Pons (tissue), 1 donor: ENCODE measurements at regions not wholly inside any gene's neighbourhood (a gene's known extent, or its start where the extent isn't known, plus 50 kb on each side); places are given as distances from the start of the nearest gene placed in this dataset.
A peak's percentile ranks its signal among the peaks of the same experiment; 100 is the strongest.

Experiments
- DNase-seq: peaks from one replicate; pipeline ENCODE4 v3.0.0-alpha.2; 2016; ENCODE audit warnings: low spot score

DNA sequence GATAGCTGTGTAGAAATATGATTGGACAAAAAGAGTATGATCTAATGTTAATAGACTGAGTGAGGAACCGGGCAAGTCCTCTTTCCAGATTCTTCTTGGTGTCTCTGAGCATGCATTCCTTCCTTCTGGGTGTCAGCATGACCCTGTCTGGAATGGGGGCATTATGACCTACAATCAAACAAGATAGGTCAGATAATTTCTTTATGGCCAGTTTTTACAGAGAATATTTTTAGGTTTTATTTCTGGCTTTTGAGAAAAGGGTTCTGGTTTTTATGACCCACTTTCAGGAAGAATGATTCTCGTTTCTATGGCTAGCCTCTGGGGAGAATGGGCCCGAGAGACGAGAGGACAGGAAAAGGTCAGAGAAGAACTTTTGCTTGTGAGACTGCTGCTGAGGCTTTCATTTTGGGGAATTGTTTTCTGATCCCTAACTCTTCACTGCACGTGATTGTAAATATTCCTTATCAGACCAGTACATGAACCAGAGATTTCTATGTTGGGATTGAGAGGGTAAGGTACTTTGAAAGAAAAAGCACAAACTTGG lies 383.8 kb downstream of the AASDHPPT start:
- DNase-seq, result no peak

GRCh38 chr11:106461839-106462545 lies 384.5 kb downstream of the AASDHPPT start:
- no peak for DNase-seq

- DNase-seq, result no peak
Observed at GRCh38 chr11:106463154-106463553, 385.7 kb downstream of the AASDHPPT start.

DNA sequence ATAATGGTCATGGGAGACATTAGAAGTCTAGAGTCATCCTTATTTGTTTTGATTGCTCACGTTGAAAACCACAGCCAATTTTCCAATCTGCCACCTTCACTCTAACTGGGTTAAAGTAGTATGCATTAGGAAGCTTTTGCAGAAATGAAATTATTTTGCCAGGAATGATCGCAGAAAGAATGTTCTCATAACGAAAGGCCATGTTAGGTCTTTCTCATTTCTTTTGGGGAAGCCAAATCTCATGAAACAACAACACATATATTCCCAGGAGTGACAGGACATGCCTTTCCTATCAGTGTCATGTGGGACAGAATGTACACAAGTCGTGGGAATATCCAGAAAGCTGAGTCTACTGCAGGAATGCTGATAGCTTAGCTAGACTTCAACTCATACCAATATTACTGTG lies 386.3 kb downstream of the AASDHPPT start:
- DNase-seq, result no peak

DNA sequence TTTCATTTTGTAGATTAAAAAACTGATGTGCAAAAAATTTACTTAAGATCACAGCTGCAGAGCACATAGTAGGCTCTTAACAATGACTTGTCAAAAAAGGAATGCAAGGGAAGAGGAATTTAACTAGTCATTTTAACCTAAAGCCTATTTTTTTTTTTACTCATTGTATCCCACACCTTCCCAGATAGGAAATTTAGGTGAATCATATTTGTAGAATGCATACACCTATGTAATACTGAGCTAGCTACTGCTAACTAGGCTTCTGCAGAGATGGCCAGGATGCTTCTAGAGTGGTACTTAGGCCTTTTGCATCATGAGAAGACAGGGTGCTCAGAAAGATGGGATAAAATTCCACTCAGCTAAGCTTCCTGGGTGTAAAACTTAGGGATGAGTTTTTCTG lies 387.3 kb downstream of the AASDHPPT start:
- no peak for DNase-seq

DNA sequence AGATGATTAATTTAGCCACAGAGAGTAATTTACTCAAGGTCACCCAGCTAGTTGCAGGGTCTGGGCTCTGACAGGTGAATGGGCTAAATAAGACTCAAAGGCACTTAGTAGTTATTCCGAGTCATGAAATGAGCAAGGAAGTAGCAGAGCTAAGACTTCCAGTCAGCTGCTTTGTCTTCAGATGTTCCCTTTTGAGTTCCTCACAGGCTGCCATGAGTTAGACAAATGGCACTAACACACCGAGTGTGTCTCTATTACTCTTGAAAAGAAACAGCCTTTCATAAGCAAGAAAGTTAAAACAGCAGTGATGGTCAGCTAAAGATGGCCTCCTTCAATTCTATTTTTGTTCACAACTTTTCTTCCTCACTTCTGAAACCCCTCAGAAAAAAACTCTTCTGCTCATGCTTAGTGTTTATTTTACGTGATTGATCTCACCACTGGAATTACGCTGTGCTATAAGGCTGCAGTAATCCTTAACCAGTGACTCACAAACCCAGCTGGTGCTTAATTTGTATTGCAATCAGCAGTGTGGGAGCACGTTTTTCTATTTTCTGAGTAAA lies 389.1 kb downstream of the AASDHPPT start:
- no peak for DNase-seq

DNA sequence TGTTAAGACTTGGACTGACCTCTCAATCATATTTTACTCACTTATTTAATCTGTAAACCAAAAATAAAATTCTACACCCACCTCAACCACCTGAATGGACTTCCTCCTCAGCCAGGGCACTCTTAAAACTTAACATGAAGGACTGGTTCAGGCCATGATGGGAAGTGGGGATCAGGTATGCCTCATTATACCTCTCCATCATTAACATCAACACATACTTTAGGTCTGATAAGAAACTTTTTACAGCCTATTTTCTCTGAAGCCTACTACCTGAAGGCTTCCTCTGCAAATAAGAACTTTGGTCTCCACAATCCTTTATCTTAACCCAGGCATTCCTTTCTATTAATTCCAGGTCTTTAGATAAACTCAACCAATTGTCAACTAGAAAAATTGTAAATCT lies 390.0 kb downstream of the AASDHPPT start:
- no peak for DNase-seq

- no peak for DNase-seq
Observed at GRCh38 chr11:106468086-106468485, 390.6 kb downstream of the AASDHPPT start.

DNA sequence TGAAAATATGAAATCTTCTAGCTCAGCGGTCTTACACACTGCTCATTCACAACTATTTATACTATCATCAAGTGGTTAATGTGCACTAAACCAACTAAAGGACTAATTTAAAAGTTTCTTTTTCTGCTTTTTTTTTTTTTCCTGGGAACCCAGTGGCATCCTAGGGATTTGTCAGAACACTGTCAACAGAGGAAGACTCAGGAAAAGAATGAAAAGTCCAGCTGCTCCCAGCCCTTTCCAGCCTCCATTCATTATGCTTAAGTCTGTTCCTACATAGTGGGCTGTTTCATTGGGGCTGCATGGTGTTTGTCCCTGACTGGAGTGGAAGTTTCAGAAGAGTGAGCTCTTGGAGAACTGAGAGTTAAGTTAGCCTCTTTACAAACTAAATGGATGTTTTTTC lies 391.1 kb downstream of the AASDHPPT start:
- no peak for DNase-seq

- DNase-seq, result no peak
Observed at GRCh38 chr11:106470230-106470629, 392.8 kb downstream of the AASDHPPT start.

DNA sequence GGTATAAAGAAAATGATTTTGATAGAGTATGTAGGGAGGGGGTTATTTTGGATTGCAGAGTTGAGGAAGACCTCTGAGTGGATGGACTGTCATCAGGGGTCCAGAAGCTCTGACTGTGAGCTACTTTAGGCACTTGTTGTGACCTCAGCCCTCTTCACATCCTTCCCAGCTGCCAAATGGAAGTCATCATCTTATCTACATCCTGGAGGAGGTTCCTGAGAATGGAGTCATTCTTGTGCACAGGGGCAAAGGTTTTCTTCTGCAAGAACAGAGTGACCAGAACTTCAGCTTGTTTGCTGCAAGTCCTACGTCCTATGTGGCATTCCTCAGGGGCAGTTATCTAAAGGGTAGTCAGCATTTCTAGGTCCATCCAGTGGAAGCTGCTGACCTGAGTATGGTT lies 393.8 kb downstream of the AASDHPPT start:
- no peak for DNase-seq

DNA sequence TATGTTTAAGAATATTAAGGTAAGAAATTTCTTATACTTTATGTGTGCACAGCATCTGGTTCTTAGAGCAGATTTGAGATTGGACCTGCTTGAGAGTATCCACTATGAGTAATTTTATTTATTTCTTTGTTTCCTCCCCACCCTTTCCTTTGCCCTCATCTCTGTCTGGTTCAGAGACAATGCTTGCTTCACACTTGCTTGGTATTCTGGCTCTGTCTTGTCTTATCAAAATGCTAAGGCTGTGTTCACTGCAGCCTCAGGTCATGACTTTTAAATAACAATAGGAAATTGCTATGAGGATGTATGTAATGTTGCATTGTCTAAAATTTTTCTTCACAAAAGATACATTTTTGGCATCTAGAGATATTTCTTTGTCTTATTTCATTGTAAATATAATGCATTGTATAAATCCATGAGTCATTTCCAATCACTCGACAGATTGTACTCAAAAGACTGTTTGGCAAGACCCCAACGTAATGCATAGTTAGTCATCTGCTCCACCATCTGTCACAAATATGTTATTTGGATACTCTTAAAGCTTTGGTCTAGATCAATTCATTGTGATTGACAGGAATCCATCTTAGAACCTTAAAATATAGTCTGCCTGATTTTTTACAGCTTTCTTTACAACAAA lies 395.7 kb downstream of the AASDHPPT start:
- DNase-seq, result no peak

DNA sequence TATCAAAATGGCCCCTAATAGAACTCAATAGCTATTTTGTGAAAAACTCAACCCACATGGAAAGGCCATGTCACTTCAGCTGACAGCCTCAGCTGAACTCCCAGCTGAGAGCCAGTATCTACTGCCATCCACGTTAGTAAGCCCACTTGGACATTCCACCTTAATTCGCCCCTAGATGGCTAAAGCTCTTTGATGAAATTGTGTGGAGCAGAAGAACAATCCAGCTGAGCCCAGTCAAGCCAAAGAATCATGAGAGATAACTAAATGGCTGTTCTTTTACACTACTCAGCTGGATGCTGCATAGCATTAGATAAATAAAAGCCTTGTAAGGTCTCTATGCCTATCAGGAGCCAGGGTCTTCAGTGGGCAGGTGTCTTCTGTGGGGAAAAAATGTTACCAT lies 396.8 kb downstream of the AASDHPPT start:
- no peak for DNase-seq

DNA sequence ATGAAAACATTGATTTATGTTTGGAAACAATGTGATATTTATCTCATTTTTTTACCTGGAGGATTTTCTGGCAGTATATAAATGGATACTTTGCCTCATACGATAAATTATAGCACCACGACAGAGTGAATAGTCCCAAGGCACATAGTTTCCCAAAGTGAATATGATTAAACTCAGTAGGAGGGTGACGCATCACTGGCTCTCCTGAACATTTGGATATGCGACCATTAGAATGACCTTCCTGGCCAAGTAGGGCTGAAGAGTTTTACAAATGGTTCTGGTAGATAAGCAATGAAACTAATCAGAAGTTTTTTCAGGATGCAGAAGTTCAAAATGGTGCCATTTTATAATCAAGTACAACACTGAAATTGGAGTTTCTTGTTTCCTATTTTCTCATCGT lies 397.7 kb downstream of the AASDHPPT start:
- DNase-seq, result no peak

- no peak for DNase-seq
Observed at GRCh38 chr11:106477776-106478175, 400.3 kb downstream of the AASDHPPT start.

- no peak for DNase-seq
Observed at GRCh38 chr11:106479646-106480045, 402.2 kb downstream of the AASDHPPT start.

- no peak for DNase-seq
Observed at GRCh38 chr11:106480581-106481190, 403.2 kb downstream of the AASDHPPT start.

DNA sequence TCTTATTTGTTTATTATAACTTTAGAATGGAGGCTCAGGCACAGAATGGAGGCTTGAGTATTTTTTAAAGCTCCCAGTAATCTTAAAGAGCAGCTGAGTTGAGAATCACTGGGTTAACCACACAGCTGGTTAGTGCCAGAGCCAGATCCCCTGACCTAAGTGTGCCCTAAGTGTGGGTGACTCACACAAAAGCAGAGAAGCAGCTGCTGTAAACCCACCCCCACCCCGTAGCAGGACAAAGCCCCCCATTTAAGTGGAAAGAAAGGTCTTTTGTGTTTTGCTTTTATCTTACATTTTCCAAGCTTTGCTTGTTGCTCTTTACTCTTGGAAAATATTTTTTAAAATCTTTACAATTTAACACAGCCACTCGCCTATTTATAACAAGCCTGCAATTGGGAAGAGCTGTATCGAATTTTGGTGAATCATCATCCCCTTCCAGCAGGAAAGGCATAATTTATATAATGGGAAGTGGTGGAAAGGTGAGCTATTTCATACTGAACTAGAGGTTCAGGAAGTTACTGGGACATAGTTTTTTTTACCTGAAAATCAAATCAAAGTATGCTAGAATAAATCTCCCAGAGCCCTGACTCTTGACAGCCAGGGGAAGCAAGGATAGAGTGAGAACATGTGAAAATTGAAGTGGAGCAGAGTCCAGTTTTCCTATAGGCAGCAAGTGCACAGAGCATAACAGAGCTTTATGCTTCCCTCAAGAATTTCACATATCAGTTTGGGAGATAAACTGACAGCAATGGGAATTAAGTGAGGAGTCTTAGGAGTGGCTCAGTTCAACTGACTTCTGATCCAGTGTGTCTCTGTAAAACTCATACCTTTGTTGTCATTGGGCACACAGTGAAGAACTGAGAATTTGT lies 405.7 kb downstream of the AASDHPPT start:
- peak; percentile 62 for DNase-seq

DNA sequence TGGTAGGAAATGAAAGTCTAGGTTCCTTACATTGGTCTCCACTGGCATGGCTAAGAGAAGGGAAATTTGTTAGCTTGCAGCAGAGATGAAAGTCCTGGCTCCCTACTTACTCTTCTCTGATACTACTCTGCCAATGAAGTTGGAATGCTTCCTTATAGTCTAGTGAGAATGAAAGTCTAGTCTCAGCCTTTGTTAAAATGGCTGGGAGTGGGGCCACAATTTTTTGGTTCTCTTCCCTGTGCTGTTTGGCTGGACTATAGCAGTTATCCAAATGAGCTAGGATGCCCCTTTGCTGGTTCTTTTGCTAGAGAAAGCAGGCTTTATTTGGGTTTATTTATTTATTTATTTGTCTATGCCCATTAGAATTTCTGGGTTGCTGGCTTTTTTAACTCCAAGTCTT lies 414.3 kb downstream of the AASDHPPT start:
- peak; percentile 58 for DNase-seq

GRCh38 chr11:106493751-106494150 lies 416.3 kb downstream of the AASDHPPT start:
- DNase-seq, result no peak

DNA sequence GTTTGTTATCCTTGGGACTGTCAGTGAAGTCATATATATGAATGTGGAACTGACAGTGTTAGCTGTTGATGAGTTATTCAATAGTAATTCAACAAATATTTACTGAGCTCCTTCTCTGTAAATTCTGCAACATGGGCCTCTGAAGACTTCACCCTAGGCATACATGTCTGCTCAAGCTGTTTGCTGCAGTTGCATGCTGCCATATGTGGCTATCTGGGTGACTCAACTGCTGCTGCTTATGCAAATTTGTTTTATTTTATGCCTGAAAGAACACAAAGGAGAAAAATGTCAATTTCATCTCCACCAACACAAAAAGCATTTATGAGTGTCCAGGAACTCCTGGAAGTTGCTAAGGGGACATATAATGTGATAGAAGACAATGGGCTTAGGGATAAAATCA lies 417.6 kb downstream of the AASDHPPT start:
- DNase-seq, result no peak

- DNase-seq, result no peak
Observed at GRCh38 chr11:106496677-106497076, 419.2 kb downstream of the AASDHPPT start.
